ENCODE measurements at regions not wholly inside any gene's neighbourhood (a gene's known extent, or its start where the extent isn't known, plus 50 kb on each side); places are given as distances from the start of the nearest gene placed in this dataset.

- DNase-seq (ENCODE audit: low spot score), result no peak
Measured at GRCh38 chr1:238558746-238559145, 668.0 kb upstream of the ZP4 start.

DNA sequence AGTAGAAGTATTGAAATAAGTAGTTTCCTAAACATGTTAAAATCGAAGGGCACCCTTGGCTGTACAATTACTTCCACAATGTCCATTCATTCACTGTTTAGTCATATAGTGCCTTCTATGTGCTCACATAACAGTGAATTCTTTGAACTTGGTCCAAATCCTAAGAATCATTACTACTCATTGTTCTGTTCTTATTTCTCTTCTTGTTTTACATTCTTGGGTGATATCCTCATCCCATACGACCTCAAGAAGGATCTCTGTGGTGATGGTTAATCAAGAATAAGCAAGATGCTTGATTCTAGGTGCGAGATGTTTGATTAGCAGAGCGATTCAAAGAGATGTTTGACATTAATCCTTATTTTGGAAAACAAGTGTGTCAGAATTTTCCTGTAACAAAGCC, 667.4 kb upstream of the ZP4 start:
- DNase-seq (ENCODE audit: low spot score), result no peak

DNA sequence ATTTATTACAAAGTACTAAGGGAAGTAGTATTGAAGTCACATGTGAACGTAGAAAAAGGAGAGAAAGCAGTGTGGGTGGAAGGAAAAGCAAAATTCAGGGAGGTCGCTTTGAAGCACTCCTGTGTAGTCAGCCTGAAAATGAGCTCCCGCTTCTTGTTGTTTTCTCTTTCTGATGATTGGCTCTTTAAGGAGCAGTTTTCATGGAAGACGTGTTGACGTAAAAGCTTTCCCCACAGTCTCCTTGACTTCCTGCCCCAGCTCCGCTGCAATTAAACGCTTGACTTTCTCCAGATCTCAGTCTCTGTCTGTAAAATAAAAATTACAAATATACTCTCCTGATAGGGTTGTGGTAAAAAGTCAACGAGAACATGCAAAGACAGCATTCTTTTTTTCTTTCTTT, 661.5 kb upstream of the ZP4 start:
- DNase-seq (ENCODE audit: low spot score), result no peak

DNA sequence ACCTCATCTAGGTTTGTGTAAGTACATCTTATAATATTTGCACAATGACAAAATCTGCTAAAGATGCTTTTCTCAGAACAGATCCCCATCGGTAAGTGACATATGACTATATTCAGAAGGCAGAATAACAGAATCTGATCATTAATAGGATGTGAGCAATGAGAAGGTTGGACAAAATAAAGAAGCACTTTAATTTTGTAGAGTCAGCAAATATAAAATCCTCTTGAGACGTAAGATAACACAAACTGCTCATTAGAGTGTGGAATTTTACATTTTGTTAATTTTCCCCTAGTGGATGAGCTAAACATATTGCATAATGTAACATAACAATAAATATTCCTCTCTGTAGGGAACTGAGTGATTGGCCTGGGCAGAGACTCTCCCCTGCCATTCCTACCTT, 658.4 kb upstream of the ZP4 start:
- DNase-seq (ENCODE audit: low spot score), result no peak

DNA sequence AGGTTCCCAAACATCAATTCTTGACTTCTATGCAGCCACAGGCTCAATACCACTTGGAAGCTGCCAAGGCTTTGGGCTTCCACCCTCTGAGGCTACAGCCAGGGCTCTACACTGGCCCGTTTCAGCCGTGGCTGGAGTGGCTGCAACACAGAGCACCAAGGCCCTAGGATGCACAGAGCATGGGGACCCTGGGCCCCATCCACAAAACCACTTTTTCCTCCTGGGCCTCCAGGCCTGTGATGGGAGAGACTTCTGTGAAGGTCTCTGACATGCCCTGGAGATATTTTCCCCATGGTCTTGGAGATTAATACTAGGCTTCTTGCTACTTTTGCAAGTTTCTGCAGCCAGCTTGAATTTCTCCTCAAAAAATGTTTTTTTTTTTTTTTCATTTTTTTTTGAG, 655.4 kb upstream of the ZP4 start:
- DNase-seq (ENCODE audit: low spot score), result no peak

DNA sequence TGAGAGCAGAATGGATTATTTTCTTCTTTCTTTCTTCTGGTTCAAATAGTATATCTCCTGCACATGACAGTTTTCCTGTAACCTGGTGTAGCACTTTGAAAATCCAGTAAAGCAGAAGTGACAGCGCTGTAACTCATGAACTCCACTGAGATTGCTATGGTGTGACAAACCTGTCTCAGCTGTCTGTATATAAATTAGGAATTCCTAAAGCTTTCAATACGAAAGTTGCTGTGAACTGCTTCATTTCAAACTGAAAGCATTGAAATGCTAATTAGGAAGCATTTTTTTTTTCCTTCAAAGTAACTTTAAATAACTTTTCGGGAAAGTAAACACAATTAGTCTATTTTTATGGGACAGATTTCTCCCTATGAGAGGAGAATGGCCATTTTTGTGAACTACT, 646.9 kb upstream of the ZP4 start:
- DNase-seq (ENCODE audit: low spot score), result no peak

GRCh38 chr1:238530209-238530851, 639.6 kb upstream of the ZP4 start:
- DNase-seq (ENCODE audit: low spot score), result no peak

GRCh38 chr1:238517711-238518110, 627.0 kb upstream of the ZP4 start:
- no peak for DNase-seq (ENCODE audit: low spot score)

- no peak for DNase-seq (ENCODE audit: low spot score)
Measured at GRCh38 chr1:238501290-238501689, 610.6 kb upstream of the ZP4 start.

DNA sequence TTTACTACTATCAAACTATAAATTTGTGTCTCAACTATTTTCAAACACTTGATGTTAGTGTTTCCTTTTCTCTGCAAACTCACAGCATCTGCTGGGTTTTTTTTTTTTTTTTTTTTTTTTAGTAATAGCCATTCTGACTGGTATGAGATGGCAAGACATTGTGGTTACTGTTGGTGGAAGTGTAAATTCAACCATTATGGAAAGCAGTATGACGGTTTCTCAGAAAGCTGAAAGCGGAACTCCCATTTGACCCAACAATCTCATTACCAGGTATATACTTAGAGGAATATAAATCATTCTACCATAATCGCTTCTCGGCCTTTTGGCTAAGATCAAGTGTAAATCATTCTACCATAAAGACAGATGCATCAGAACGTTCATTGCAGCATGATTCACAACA, 608.3 kb upstream of the ZP4 start:
- DNase-seq (ENCODE audit: low spot score), result no peak

DNA sequence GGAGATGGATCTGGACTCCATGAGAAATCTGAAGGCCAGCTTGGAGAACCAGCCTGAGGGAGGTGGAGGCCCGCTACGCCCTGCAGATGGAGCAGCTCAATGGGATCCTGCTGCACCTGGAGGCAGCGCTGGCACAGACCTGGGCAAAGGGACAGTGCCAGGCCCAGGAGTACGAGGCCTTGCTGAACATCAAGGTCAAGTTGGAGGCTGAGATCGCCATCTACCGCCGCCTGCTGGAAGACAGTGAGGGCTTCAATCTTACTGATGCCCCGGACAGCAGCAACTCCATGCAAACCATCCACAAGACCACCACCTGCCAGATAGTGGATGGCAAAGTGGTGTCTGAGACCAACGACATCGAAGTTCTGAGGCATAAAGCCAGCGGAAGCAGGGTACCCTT, 601.5 kb upstream of the ZP4 start:
- DNase-seq (ENCODE audit: low spot score), result no peak

- DNase-seq (ENCODE audit: low spot score), result no peak
Measured at GRCh38 chr1:238491265-238491664, 600.5 kb upstream of the ZP4 start.

DNA sequence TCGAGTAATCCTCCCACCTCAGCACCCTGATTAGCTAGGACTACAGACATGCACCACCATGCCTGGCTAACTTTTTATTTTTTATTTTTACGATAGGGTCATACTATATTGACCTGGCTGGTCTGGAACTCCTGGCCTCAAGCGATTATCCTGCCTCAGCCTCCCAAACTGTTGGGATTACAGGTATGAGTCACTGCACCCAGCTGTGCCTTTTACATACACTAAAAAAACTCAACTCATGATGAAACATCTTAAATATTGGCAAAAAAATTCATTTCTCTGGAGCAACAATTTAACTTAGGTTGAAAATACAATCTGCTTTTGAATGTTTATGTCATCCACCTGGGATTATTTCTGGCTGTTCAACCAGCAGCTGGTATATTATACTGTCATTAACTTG, 598.3 kb upstream of the ZP4 start:
- no peak for DNase-seq (ENCODE audit: low spot score)

DNA sequence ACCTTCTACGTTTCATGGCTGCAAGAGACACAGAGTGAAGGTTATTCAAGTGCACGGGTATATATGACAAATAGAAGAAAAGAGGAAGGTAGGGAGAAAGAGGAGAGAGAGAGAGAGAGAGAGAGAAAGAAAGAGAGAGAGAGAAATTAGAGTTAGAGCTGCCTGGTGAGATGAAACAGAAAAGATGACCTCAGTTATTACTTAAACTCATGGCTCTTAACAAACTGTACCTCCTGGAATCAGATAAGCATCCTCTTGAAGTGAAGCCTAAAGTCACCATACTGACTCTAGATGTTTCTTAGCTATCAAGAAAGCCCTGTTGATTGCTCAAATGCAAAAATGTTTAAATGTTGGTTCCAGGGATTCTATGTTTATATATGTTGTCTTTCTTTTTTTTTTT, 597.7 kb upstream of the ZP4 start:
- no peak for DNase-seq (ENCODE audit: low spot score)

DNA sequence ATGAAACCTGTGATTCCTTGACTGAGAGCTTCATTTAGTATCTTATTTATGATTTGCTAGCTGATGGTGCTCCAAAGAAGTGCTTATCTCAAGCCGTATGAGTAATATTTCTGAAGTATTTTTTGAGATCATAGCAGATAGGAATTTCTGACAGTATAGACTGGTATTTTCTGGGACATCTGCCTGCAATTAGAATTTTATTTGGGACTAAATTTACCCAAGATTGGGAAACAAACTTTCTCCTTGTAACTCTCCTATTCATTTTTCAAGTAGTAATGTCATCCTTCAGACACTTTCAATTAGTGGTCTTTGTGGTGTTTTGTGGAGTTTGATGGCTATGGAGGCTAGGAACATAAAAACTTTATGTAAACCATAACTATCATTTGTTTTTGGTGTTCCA, 597.2 kb upstream of the ZP4 start:
- no peak for DNase-seq (ENCODE audit: low spot score)

DNA sequence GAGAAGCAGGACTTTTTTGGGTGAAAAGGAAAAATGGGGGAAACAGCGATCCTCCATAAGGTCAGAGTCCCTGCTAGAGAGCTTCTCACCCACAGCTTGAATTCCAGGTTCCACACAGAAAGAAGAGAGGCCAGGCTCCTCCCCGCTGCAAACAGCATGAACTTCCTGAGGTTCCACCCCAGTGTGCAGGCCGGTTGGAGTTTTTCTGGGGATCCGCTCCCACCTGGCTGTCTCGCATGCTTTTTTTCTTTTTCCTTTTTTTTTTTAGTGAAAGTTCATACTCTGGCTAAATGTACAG, 595.1 kb upstream of the ZP4 start:
- DNase-seq (ENCODE audit: low spot score), result no peak

- DNase-seq (ENCODE audit: low spot score), result no peak
Measured at GRCh38 chr1:238485057-238485911, 594.6 kb upstream of the ZP4 start.

DNA sequence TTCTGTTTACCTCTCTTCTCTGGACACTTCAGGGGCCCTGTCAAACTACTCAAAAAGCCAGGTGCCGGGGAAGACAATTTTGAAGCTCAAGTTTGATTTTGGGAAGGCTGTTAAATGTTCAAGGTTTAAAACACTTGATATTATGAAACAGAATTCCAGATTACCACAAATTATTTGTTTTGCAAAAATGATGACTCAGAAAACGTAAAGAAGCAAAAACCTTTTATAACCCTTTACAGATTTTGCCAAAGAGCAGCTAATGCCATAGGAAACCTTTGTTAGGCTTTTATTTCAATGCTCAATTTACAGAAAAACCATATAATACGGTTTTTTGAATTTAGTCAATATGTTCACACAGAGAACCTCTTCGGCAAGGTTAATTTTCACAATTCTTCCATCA, 593.4 kb upstream of the ZP4 start:
- DNase-seq (ENCODE audit: low spot score), result no peak

DNA sequence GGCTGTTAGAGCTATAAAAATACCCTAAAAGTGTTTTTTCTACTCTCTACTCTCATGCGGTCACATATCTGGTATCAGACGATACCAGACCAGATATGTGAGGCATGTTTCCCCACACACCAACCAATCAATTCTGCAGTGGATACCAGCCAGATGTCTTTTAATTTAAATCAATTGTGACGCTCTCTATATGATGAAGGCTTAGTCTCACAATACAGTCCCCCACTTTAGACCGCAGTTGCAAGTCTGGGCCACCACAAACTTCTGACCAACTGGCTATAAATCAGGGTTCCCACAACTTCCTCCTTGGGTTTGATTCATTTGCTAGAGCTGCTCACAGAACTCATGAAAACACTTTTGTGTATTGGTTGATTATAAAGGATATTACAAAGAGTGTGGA, 586.1 kb upstream of the ZP4 start:
- DNase-seq (ENCODE audit: low spot score), result no peak

- DNase-seq (ENCODE audit: low spot score), result no peak
Measured at GRCh38 chr1:238475712-238476111, 585.0 kb upstream of the ZP4 start.

GRCh38 chr1:238474263-238474662, 583.5 kb upstream of the ZP4 start:
- DNase-seq (ENCODE audit: low spot score), result no peak

GRCh38 chr1:238469146-238469631, 578.5 kb upstream of the ZP4 start:
- no peak for DNase-seq (ENCODE audit: low spot score)

GRCh38 chr1:238468068-238468467, 577.3 kb upstream of the ZP4 start:
- DNase-seq (ENCODE audit: low spot score), result no peak

GRCh38 chr1:238466459-238466858, 575.7 kb upstream of the ZP4 start:
- DNase-seq (ENCODE audit: low spot score), result no peak

Measured in HT-29 (cell line).